Putamen (tissue), 1 donor: ENCODE measurements at regions not wholly inside any gene's neighbourhood (a gene's known extent, or its start where the extent isn't known, plus 50 kb on each side); places are given as distances from the start of the nearest gene placed in this dataset.
A peak's percentile ranks its signal among the peaks of the same experiment; 100 is the strongest.

Experiments used
- DNase-seq: peaks from one replicate; pipeline ENCODE4 v3.0.0-alpha.2; 2016; ENCODE audit warnings: low spot score

DNA sequence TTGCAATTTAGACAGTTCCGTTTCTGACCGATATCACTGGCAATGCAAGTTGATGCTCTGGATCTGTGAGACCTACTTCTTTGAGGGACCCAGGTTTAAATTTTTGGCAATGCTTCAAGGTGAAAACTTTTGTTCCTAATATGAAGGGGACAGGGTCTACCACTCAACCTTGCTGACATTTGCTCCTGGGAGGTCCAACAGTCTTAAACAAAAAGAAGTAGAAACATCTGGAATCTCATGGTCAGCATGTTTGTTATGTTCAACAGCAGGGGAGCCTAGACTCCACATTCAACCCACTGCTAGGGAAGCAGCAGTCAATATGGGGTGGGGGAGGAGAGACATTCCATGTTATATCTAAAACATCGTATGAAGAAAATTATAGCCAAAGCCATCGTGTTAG, 196.4 kb downstream of the SIM1 start:
- no peak for DNase-seq

- no peak for DNase-seq
Measured at GRCh38 chr6:100267721-100268123, 197.0 kb downstream of the SIM1 start.

DNA sequence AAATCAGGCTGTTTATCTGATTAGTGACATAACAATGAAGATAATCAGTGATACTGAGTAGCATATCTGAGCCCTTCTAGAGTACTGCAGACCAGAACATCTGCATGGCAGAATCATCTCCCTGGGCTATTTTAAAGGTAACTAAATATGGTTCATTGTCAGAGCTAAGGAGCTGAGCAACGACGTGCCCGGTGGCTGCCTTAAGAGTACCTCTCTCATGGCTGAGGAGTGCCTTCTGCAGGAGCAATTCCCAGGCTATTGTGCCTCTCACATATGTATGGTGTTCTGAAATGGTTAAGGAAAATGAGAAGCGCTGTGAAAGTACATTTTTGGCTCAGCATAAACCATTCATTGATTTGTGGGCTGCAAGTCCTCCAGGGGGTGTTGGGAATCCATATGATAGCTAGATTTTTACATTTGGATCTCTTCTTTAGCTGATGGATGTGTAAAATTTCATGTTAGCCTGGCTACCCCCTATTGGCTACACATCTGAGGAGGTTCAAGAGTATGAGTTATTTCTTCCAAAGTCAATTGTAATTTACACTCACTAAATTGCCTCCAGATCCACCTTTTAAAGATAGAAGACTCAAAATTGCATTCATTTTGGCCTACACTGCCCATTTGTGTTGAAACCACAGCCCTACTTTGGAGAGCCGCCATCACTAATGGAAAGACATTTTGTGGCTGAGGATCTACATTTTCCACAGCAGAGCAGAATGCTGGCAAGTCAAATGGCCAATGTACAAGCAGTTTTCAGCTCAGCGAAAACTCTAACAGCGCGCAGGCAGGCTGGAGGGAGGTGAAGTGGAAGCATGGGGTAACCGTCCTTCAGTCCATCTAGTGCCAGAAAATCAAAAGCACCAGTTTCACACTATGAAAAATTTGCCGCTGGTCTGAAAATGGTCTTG, 198.0 kb downstream of the SIM1 start:
- no peak for DNase-seq

DNA sequence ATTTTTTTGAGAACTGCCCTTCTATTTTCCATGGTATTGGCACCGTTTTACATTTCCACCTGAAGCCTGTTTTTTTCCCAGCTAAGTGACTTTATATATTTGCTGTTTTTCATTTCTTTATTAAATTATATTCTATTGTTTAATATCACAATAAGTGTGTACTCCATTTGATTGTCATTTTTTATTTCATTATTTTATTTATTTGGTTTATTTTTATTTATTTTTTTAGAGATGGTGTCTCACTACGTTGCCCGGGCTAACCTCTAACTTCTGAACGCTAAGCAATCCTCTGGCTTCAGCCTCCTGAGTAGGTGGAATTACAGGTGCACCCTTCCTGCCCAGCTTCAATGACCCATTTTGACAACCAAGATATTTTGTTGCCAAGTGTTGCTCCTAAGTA, 202.6 kb downstream of the SIM1 start:
- DNase-seq: no peak

DNA sequence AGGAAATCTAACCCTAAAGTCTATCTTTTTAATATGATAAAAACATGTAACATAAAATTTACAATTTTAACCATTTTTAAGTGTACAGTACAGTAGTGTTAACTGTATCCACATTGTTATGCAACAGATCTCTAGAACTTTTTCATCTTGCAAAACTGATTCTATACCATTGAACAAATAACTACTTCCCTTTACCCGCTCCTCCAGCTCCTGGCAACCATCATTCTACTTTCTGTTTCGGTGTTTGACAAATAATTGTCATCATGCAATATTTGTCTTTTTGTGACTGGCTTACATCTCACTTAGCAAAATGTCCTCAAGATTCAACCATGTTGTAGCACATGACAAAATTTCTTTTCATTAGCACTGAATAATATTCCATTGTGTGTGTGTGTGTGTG, 203.2 kb downstream of the SIM1 start:
- DNase-seq: no peak

DNA sequence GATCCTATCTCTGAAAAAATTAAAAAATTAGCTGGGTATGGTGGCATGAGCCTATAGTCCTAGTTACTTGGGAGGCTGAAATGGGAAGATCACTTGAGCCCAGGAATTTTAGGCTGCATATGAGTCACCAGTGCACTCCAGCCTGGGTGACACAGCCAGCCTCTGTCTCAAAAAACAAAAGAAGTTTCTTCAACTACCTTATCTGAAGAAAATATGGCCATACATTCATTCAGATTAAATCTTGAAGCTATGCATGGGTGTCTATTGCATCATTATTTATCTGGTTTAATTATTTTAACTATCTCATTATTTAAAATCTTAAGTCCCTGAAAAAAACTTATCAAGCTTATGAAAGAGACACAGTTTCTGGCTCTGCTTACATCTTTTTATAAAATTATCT, 204.1 kb downstream of the SIM1 start:
- DNase-seq: no peak

GRCh38 chr6:100259865-100260264, 204.9 kb downstream of the SIM1 start:
- DNase-seq: no peak

GRCh38 chr6:100258752-100259151, 206.0 kb downstream of the SIM1 start:
- no peak for DNase-seq

GRCh38 chr6:100257793-100258395, 206.8 kb downstream of the SIM1 start:
- no peak for DNase-seq

DNA sequence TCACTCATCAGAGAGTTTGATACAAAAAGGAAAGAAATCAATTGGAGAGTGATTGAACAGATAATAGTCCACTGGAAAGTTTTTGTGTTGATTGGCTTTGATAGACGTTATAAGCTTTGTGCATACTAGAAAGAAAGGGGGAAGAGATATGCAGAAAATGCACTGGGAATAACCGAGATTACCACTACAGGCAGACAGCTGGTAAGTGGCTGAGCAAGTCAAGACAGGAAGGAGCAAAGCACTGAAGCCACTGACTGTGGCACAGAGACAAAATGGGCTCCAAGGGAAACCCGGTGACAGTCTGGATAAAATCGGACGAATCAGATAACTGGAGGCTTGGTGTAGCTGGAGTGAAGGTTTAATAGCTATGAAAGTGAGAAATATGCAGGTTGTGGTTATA, 209.0 kb downstream of the SIM1 start:
- no peak for DNase-seq

GRCh38 chr6:100247123-100247522, 217.6 kb downstream of the SIM1 start:
- no peak for DNase-seq

- no peak for DNase-seq
Measured at GRCh38 chr6:100246206-100246605, 218.5 kb downstream of the SIM1 start.

DNA sequence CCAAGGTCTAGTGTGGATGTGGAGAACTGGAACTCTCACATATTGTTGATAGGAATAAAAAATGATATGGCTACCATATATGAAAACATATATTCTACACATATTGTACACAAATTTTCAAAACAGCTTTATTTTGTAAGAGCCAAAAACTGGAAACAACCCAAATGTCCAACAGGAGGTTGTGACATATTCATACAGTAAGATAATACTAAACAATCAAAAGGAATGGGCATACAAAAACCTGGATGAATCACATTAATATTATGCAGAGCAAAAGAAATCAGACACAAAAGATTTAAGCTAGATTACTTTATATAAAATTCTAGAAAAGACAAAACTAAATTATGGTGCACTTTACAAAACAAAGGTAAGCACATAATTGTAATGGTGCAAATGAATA, 223.9 kb downstream of the SIM1 start:
- no peak for DNase-seq

DNA sequence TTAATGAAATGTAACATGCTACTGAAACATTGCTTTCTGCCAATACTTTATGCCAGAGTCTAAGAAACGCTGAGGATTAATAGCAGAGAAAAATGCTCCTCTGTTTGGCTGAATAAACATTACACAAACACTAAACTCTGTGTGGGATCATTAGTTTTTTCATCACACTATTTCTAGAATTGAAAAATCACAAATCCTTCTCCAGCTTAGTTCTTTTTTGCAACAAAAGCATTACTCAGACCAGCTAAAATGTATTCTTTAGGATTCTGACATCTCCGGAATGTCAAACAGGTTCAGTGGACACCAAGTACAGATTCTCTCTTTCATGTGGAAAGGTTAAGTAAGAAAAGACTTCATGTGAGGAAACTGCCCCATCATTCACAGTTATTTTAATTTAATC, 226.9 kb downstream of the SIM1 start:
- DNase-seq: no peak

DNA sequence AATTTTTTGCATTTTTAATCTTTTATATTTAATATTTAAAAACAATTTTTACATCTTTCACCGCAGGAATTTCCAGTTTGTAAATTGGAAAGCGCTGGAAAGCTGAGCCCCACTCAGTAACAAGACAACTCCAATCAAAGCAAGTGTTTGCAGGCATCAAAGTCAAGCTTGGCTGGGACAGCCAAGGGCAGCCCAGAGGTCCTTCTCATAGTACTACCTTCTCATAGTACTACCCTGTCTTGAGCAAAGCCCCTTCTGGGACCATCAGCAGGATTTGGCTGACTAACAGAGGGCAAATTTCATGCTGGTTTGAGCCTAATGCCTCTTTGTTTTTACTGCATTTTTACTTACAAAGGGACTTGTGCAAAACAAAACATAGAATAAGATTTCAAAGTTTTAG, 228.3 kb downstream of the SIM1 start:
- DNase-seq: no peak

- no peak for DNase-seq
Measured at GRCh38 chr6:100235631-100236030, 229.1 kb downstream of the SIM1 start.

- DNase-seq: no peak
Measured at GRCh38 chr6:100234625-100235024, 230.1 kb downstream of the SIM1 start.

DNA sequence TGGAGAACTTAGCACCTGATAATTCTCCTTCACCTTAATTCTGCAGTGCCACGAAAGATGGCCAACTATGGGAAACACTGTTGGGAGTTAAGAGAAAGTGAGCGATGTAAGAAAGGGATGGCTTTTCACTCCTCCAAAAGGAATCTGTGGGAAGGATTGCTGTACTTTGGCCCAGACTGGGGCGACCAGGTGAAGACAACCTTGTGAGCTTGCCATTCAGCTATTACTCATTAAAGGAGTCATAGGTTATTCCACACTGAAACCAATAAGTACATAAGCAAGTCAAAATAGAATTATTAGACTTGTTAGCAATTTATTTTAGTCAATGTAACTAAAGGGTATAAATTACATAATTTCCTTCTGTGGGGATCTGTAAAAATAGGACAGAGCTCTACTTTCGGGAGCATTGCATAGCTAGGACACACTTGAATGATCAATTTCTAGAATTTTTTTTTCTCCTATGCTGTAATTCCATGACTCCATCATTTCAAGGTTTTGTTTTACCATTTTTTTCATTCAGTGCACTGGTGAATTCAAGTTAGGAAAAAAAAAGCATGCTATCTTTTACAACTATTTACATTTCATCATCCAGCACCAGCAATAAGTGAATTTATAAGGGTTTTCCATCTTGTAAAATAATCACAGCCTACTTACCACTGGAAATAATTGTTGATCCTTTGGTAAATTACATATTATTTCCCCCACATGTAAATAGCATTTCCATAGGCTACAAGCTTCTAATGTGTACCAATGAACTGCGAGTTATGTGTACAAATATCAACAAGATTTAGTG, 231.7 kb downstream of the SIM1 start:
- DNase-seq: no peak

GRCh38 chr6:100230953-100231316, 233.8 kb downstream of the SIM1 start:
- no peak for DNase-seq

GRCh38 chr6:100230115-100230952, 234.4 kb downstream of the SIM1 start:
- no peak for DNase-seq

- no peak for DNase-seq
Measured at GRCh38 chr6:100229512-100229911, 235.2 kb downstream of the SIM1 start.

DNA sequence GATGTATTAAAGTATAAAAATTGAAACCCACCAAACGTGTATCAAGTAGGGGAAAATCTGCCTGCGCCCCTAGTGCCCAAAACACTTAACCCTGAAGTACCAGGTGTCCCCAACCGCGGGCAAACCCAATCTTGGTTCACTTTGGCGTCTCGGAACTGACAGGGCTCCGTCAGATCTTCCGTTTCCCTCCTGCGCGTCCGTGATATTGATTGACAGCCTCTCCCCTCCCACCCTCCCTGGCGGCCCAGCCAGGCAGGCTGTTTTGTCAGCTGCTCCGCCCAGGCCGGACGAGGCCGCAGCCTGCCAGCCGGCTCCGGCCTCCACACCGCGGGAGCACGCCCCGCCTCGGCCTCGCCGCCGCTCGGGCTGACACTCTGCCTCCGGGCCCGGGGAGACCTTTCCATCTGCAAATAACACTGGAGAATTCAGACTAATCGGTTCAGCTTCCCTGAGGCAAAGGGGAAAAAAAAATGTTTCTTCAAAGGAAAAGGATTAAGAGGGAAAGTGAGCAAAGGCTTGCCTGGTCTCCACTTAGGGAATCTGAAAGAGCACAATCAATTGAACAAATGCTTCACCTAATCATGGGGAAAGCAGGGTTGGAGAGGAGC, 234.9 kb upstream of the MCHR2 start:
- peak; percentile 23 for DNase-seq
